Mucosa of rectum (tissue), 2 donors: ENCODE measurements at regions not wholly inside any gene's neighbourhood (a gene's known extent, or its start where the extent isn't known, plus 50 kb on each side); places are given as distances from the start of the nearest gene placed in this dataset.

Experiments
- H3K27ac ChIP-seq, 2 donors: one replicate each; pipeline ENCODE4 v1.7.0; 2013; ENCODE audit warnings: inconsistent platforms in 2 of 2, low read depth in 2 of 2, low read length in 2 of 2
- H3K27me3 ChIP-seq, 2 donors: one replicate each; pipeline ENCODE4 v1.7.0; 2013; ENCODE audit warnings: low read length in 2 of 2; ENCODE audit not compliant: control insufficient read depth in 2 of 2, insufficient read depth in 2 of 2
- H3K36me3 ChIP-seq, 2 donors: one replicate each; pipeline ENCODE4 v1.7.0; 2013; ENCODE audit warnings: low read length in 2 of 2; ENCODE audit not compliant: control insufficient read depth in 2 of 2, insufficient read depth in 2 of 2
- H3K4me1 ChIP-seq, 2 donors: one replicate each; pipeline ENCODE4 v1.7.0; 2013; ENCODE audit warnings: low read length in 2 of 2, mild to moderate bottlenecking in 1 of 2; ENCODE audit not compliant: control insufficient read depth in 2 of 2, insufficient read depth in 2 of 2
- H3K4me3 ChIP-seq, 2 donors: one replicate each; pipeline ENCODE4 v1.7.0; 2013; ENCODE audit warnings: low read length in 2 of 2
- H3K9ac ChIP-seq, 2 donors: one replicate each; pipeline ENCODE4 v1.7.0; 2013; ENCODE audit warnings: low read length in 2 of 2, low read depth in 1 of 2, mild to moderate bottlenecking in 1 of 2
- H3K9me3 ChIP-seq, 2 donors: one replicate each; pipeline ENCODE4 v1.7.0; 2013; ENCODE audit warnings: low read length in 2 of 2; ENCODE audit not compliant: control insufficient read depth in 2 of 2
- donor health status: healthy.
- donor health status: Normal muscosa, but diverticular disease.

DNA sequence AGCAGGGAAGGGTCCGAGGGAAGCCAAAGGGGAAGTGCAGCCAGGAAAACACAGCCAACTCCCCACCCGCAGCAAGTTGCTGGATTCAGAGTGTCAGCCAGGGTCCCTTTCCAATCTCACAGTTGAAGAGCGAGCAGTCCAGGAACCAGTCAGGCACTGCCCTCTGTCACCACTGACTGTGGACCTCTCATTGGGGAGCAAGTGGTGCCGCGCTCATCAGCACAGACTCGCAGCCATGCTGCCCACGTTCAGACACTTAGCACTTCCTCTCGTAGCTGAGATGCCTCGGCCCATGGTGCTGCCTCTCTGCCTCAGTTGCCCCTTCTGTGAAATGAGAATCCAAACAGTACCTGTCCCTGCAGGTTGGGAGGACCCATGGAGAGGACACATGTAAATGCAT is 123.6 kb upstream of the CHST15 start:
- H3K36me3 ChIP-seq = no peaks in the 10 kb centered on the region
- H3K4me3 ChIP-seq = no peak overlapping the region
- H3K9me3 ChIP-seq = no peaks in the 10 kb centered on the region
- no peak overlapping the region for H3K9ac ChIP-seq
- no peak overlapping the region for H3K27ac ChIP-seq
- no peaks in the 10 kb centered on the region for H3K27me3 ChIP-seq
- H3K4me1 ChIP-seq = no peaks in the 10 kb centered on the region

DNA sequence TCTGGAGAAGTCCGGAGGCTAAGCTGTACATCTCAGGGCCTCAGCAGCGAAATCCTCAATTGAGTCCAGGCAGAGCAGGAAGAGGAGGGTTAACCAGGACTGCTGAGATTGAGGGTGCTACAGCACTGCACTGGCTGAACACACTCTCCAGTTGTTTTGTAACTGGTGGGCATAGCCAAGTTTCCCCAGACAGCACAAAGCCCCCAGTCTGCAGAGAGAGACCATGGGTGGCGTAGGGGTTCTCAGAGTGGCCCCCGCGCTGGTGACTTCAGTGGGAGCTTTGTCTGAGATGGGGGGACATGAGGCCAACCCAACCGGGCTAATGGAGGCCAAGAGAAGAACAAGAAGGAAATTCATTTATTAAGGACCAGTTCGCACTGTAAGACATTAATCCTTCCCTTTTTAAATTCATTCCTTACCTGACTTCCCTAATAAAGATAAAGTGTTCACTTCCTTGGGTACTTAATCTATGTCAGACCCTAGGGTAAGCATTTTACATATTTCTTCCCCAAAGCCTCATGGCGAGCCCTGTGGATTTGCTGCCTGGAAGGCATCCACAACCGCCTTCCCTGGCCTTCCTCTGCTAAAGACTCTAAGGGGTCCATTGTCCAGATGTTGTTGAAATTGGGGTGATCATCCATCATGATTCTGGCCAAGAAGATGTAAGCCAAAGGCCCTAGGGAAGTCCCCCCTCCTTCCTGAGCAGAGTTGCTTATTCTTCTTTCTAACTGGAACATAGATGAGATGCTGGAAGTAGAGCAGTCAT is 121.4 kb upstream of the CHST15 start:
- peaks cover 0 to 3% of the 10 kb centered on the region in 2 donors for H3K9me3 ChIP-seq
- H3K36me3 ChIP-seq = no peaks in the 10 kb centered on the region
- no peak overlapping the region for H3K27ac ChIP-seq
- H3K27me3 ChIP-seq = no peaks in the 10 kb centered on the region
- H3K4me1 ChIP-seq = no peaks in the 10 kb centered on the region
- no peak overlapping the region for H3K4me3 ChIP-seq
- no peak overlapping the region for H3K9ac ChIP-seq

DNA sequence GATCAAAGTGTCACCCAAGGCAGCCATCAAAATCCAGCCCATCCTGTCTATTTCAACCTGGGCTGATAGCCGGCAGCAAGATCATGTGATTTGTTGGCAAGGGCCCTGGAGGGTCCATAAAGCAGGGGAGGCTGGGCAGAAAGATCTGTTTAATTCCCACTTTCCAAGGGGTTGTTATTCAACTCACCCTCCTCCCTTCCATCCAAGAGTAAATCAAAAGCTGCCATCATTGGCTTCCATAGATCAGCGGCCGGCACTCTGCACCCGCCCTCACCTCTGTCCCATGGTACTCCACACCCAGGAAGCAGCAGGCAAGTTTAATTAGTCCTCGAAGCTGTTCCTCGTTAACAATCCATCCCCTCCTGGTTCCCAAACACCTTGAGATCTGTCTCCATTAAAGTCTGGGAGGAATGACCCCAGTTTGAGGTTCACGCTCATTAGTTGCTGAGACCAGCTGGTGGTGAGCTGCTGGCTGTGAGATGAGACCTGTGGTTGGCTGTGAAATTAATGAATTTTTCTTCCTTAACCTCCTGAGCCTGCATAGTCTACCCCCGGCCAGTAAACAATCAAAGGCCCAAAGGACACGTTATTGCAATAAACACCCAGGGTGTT is 120.6 kb upstream of the CHST15 start:
- Histone ChIP-seq H3K4me3 (no peak overlapping the region), H3K9me3 (peaks cover 0 to 3% of the 10 kb centered on the region in 2 donors), H3K27ac (no peak overlapping the region), H3K27me3 (no peaks in the 10 kb centered on the region), H3K36me3 (no peaks in the 10 kb centered on the region), H3K9ac (no peak overlapping the region), H3K4me1 (no peaks in the 10 kb centered on the region)

DNA sequence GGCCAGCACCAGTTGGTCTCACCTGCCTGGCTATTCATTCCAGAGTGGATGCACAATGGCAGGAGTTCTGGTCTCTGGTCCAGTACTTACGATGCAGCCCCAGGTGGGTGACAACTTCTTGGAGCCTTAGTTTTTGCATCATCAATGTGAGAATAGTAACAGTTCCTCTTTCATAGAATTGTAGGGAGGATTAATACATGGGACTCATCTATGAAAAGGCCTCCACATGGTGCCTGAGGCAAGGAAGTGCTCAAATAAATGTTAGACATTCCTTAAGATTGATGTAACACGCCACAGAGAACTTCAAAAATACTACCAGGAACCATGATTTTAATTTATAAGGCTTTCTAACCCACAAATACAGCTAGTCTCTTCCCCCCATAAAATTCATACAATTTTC is 120.1 kb upstream of the CHST15 start:
- Histone ChIP-seq H3K4me1 (no peaks in the 10 kb centered on the region), H3K36me3 (no peaks in the 10 kb centered on the region), H3K27ac (no peak overlapping the region), H3K9ac (no peak overlapping the region), H3K4me3 (no peak overlapping the region), H3K9me3 (peaks cover 0 to 3% of the 10 kb centered on the region in 2 donors), H3K27me3 (no peaks in the 10 kb centered on the region)

DNA sequence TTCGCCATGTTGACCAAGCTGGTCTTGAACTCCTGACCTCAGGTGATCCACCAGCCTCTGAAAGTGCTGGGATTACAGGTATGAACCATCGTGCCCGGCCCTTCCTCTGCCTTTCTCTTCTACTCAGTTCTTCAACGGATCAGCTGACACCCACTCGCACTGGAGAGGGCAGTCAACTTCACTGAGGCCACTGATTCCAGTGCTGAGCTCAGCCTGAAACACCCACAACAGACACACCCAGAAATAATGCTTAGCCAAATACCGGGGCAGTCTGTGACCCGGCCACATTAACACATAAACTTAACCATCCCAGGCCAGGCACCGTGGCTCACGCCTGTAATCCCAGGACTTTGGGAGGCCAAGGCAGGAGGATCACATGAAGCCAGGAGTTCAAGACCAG is 119.3 kb upstream of the CHST15 start:
- Histone ChIP-seq H3K36me3 (no peaks in the 10 kb centered on the region), H3K9ac (no peak overlapping the region), H3K4me3 (no peak overlapping the region)

DNA sequence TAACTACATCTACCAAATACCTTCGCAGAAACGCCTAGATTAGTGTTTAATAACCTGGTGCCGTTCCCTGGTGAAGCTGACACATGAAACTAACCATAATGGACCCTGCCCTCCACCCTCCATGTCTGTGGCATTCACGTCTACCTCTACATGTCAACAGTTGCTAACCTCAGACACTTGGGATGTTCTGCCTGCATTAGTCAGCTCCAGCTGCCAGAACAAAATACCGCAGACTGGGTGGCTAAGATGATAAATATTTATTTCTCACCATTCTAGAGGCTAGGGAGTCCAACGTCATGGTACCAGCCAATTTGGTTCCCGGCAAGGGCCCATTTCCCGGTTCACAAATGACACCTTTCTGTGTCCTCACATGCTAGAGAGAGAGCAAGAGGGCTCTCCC is 118.5 kb upstream of the CHST15 start:
- H3K9ac ChIP-seq = no peak overlapping the region
- H3K36me3 ChIP-seq = no peaks in the 10 kb centered on the region
- H3K9me3 ChIP-seq = peaks cover 0 to 3% of the 10 kb centered on the region in 2 donors
- no peak overlapping the region for H3K4me3 ChIP-seq
- no peaks in the 10 kb centered on the region for H3K4me1 ChIP-seq
- H3K27ac ChIP-seq = no peak overlapping the region
- no peaks in the 10 kb centered on the region for H3K27me3 ChIP-seq

More for the DNA sequence above, 119.3 kb upstream of the CHST15 start:
- no peak overlapping the region for H3K27ac ChIP-seq
- H3K4me1 ChIP-seq = no peaks in the 10 kb centered on the region
- peaks cover 0 to 3% of the 10 kb centered on the region in 2 donors for H3K9me3 ChIP-seq
- H3K27me3 ChIP-seq = no peaks in the 10 kb centered on the region

DNA sequence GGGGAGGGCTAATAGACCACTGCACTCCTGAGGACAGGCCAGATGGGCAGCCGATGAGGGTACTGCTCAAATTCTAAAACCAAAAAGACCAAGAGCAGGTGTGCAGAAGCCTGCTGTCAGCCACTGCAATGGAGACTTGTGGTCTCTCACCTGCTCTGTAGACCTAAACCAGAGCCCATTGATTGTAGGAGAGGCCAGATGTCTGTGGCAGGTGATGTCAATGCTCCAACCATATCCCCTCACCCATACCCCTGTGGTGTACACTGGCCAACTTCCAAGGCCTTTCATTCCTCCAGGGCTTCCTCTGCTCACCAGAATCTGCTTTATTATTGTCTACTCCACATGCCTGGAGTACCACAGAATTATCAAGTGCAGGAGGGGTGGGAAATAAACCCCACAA is 116.9 kb upstream of the CHST15 start:
- peaks cover 0 to 3% of the 10 kb centered on the region in 2 donors for H3K9me3 ChIP-seq
- no peak overlapping the region for H3K27ac ChIP-seq
- H3K4me3 ChIP-seq = no peak overlapping the region
- no peak overlapping the region for H3K9ac ChIP-seq
- H3K36me3 ChIP-seq = no peaks in the 10 kb centered on the region
- H3K27me3 ChIP-seq = no peaks in the 10 kb centered on the region
- H3K4me1 ChIP-seq = no peaks in the 10 kb centered on the region

DNA sequence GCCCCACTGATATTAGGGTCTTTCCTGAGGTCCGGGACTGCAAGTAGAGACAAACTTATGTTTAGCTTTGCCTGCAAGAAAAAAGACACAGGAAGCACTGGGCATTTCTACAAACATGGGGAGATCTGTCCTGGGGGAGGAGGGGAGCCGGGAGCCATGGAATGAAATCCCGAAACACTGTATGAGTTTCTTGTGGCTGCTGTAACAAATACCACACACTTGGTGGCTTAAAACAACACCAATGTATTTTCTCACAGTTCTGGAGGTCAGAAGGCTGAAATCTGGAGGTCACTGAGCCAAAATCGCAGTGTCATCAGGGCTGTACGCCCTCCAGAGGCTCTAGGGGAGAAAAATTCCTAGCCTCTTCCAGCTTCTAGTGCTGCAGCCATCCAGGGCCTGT is 114.0 kb upstream of the CHST15 start:
- Histone ChIP-seq H3K4me3 (no peak overlapping the region), H3K36me3 (no peaks in the 10 kb centered on the region), H3K27ac (no peak overlapping the region), H3K9ac (no peak overlapping the region), H3K9me3 (peaks cover 0 to 3% of the 10 kb centered on the region in 2 donors), H3K27me3 (no peaks in the 10 kb centered on the region), H3K4me1 (no peaks in the 10 kb centered on the region)

DNA sequence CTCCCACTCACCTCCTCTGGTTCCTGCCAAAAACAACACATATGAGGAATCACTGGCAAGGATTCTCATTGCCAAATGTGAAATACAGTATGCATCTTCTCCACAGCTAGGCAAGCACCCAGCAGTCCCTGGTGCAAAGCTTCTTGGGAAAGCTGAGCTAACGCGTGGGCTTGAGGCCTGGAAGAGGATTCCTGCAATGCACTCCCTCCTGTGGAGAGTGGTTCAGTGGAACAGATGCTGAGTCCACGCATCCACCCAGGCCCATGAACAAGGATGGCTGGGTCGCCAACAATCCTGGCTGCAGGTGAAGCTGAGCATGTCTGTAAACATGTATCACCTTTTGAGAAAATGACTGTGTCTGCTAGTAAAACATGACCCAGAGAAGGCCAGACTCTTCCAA is 113.2 kb upstream of the CHST15 start:
- Histone ChIP-seq H3K36me3 (no peaks in the 10 kb centered on the region), H3K4me1 (no peaks in the 10 kb centered on the region), H3K9me3 (peaks cover 0 to under 1% of the 10 kb centered on the region in 2 donors), H3K27ac (no peak overlapping the region), H3K27me3 (no peaks in the 10 kb centered on the region), H3K4me3 (no peak overlapping the region), H3K9ac (no peak overlapping the region)

DNA sequence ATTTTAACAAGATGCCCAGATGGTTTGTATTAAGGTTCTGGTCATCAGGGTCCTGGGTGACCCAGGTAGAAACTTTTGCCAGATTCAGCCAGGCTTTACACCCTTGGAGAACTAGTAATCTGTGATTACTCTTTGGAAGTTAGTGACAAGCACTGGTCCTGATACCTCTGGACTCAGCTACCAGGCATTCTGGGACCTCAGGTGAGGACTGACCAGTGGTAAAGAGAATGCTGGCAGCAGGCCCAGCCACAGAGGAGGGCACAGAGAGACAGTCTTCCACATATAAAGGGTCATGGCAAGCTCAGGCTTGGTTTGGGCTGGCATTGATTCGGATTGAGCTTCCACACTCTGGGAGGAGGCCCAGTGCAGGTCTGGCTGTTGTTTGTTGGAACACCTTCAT is 112.0 kb upstream of the CHST15 start:
- Histone ChIP-seq H3K27me3 (no peaks in the 10 kb centered on the region), H3K4me1 (no peaks in the 10 kb centered on the region), H3K27ac (no peak overlapping the region), H3K4me3 (no peak overlapping the region), H3K9me3 (no peaks in the 10 kb centered on the region), H3K9ac (no peak overlapping the region), H3K36me3 (no peaks in the 10 kb centered on the region)
